K562 (cell line): ENCODE measurements at regions not wholly inside any gene's neighbourhood (a gene's known extent, or its start where the extent isn't known, plus 50 kb on each side); places are given as distances from the start of the nearest gene placed in this dataset.

Experiments used
- ATAC-seq: fragments of 200-7000 bp; cut with Tn5 transposase; 3 replicates; pipeline ENCODE4 v1.9.1; 2020; ENCODE audit warnings: moderate library complexity
- BruUV-seq: library from RNA; stranded (reverse); fragments of 400-500 nt; replicated peaks from 2 replicates; lab custom pipeline; 2021; lab: Mats Ljungman, UMichigan
- CTCF ChIA-PET: fragments of 300-600 bp; formaldehyde crosslinking; extraction: SDS; loops from one replicate; lab custom pipeline; 2021; ENCODE audit warnings: low intra/inter-chr PET ratio; lab: Yijun Ruan, JAX
- POLR2A ChIA-PET: fragments of 300-600, 350-650 bp; sonication (Branson Sonifier 250); formaldehyde crosslinking; extraction: SDS; loops from one replicate; lab custom pipeline; 2021; ENCODE audit warnings: antibody characterized with exemption, inconsistent platforms; lab: Yijun Ruan, JAX
- DNase-seq, 4 experiments: peaks; one replicate each; pipeline versions ENCODE4 v3.0.0 to v3.0.0-alpha.2; 2011 to 2018; ENCODE audit warnings: low spot score in 3 of 4, mixed read lengths in 3 of 4; ENCODE audit errors: extremely low read depth in 1 of 4
- FAIRE-seq: peaks from 2 replicates; lab custom pipeline; 2011; peaks lifted over from hg19 to GRCh38; lab: Jason Lieb, UNC
- H2AFZ ChIP-seq: 2 replicates; pipeline ENCODE4 v1.6.0; 2011; ENCODE audit warnings: low read depth, low read length, control low read depth, inconsistent platforms
- H3K27ac ChIP-seq: fragments of 200-600 bp; 3 replicates; pipeline ENCODE4 v1.8.0; 2011; ENCODE audit warnings: low read depth, mild to moderate bottlenecking, control low read depth, inconsistent platforms, low read length, moderate library complexity, mixed read lengths; ENCODE audit errors: extremely low read depth
- H3K27me3 ChIP-seq, 2 experiments: fragments of 300-600 bp in 1 of 2; 2 replicates in 1 of 2; 3 replicates in 1 of 2; pipeline versions ENCODE4 v1.6.0 to v1.8.0; 2011; ENCODE audit warnings: inconsistent platforms in 2 of 2, low read length in 2 of 2, mild to moderate bottlenecking in 1 of 2, mixed read lengths in 1 of 2, moderate library complexity in 1 of 2; ENCODE audit not compliant: control insufficient read depth in 2 of 2, insufficient read depth in 2 of 2
- H3K36me3 ChIP-seq: fragments of 300-600 bp; 3 replicates; pipeline ENCODE4 v1.8.0; 2011; ENCODE audit warnings: mild to moderate bottlenecking, low read length, inconsistent platforms; ENCODE audit not compliant: control insufficient read depth, insufficient read depth
- H3K4me1 ChIP-seq, 2 experiments: fragments of 200-600 bp in 1 of 2; replicated peaks in 1 of 2; 2 replicates in 1 of 2; 3 replicates in 1 of 2; pipeline versions ENCODE4 v1.5.1 to v1.8.0; 2011; ENCODE audit warnings: inconsistent platforms in 2 of 2, low read length in 2 of 2, mild to moderate bottlenecking in 1 of 2, mixed read lengths in 1 of 2, moderate library complexity in 1 of 2; ENCODE audit not compliant: control insufficient read depth in 2 of 2, insufficient read depth in 2 of 2
- H3K4me2 ChIP-seq: 2 replicates; pipeline ENCODE4 v1.6.1; 2011; ENCODE audit warnings: low read length, control low read depth, inconsistent platforms, mixed read lengths; ENCODE audit not compliant: insufficient read depth
- H3K4me3 ChIP-seq: fragments of 200-600 bp; sonication (generic), shearing (Covaris generic); 2 replicates; pipeline ENCODE4 v1.5.1; 2016; ENCODE audit warnings: control low read depth, inconsistent platforms
- H3K79me2 ChIP-seq: fragments of 200-600 bp; 3 replicates; pipeline ENCODE4 v1.8.0; 2011; ENCODE audit warnings: low read length, inconsistent platforms; ENCODE audit not compliant: control insufficient read depth, insufficient read depth
- H3K9ac ChIP-seq, 2 experiments: 2 replicates each; pipeline versions ENCODE4 v1.6.0 to v1.6.1; 2011; ENCODE audit warnings: low read depth in 2 of 2, low read length in 2 of 2, control low read depth in 1 of 2, inconsistent platforms in 1 of 2, mild to moderate bottlenecking in 1 of 2, mixed read lengths in 1 of 2; ENCODE audit not compliant: insufficient read depth in 1 of 2
- H3K9me1 ChIP-seq: one replicate; pipeline ENCODE4 v1.6.0; 2011; ENCODE audit warnings: inconsistent platforms, mild to moderate bottlenecking, low read length, moderate library complexity; ENCODE audit not compliant: control insufficient read depth, insufficient read depth
- H3K9me3 ChIP-seq: replicated peaks from 2 replicates; pipeline ENCODE4 v1.5.1; 2011; ENCODE audit warnings: low read depth, low read length, inconsistent platforms; ENCODE audit not compliant: control insufficient read depth, insufficient read depth
- H4K20me1 ChIP-seq: replicated peaks from 2 replicates; pipeline ENCODE4 v1.6.1; 2011; ENCODE audit warnings: low read length, inconsistent platforms, mixed read lengths; ENCODE audit not compliant: control insufficient read depth, insufficient read depth
- CSDE1 ChIP-seq, 2 experiments: fragments of 450-650 bp; IDR thresholded peaks; 2 replicates each; pipeline ENCODE4 v1.6.1; 2016; ENCODE audit warnings: mild to moderate bottlenecking in 1 of 2
- DMBX1 ChIP-seq: fragments of 250-450 bp; sonication (Bioruptor Pico); IDR thresholded peaks from 2 replicates; pipeline ENCODE4 v1.8.0; 2022; ENCODE audit warnings: inconsistent platforms, mild to moderate bottlenecking, moderate library complexity, borderline replicate concordance
- FOXK1 ChIP-seq: sonication (generic); formaldehyde crosslinking; IDR thresholded peaks from 2 replicates; pipeline ENCODE4 v1.8.0; 2022; ENCODE audit warnings: missing genetic modification reagents, mild to moderate bottlenecking, borderline replicate concordance
- FOXK2 ChIP-seq, 2 experiments: fragments of 450-650 bp; IDR thresholded peaks in 1 of 2; conservative IDR thresholded peaks in 1 of 2; 2 replicates each; pipeline ENCODE4 v1.6.1; 2016; ENCODE audit warnings: low read depth in 2 of 2, mild to moderate bottlenecking in 1 of 2
- HNRNPL ChIP-seq: fragments of 200-400 bp; formaldehyde crosslinking; IDR thresholded peaks from 2 replicates; pipeline ENCODE4 v1.6.1; 2017; ENCODE audit warnings: low read depth, mild to moderate bottlenecking, low read length
- MED1 ChIP-seq: sonication (generic); formaldehyde crosslinking; IDR thresholded peaks from 2 replicates; pipeline ENCODE4 v1.8.1; 2023; ENCODE audit warnings: missing genetic modification reagents, borderline replicate concordance
- PYGO2 ChIP-seq: fragments of 450-650 bp; IDR thresholded peaks from 2 replicates; pipeline ENCODE4 v1.6.1; 2016; ENCODE audit warnings: mild to moderate bottlenecking, missing genetic modification characterization, moderate library complexity, missing compliant biosample characterization
- SLC30A9 ChIP-seq: fragments of 250-450 bp; sonication (Bioruptor Pico); IDR thresholded peaks from 2 replicates; pipeline ENCODE4 v1.8.0; 2022; ENCODE audit warnings: mild to moderate bottlenecking, moderate library complexity
- SMAD1 ChIP-seq: fragments of 150-350 bp; IDR thresholded peaks from 2 replicates; pipeline ENCODE4 v1.6.1; 2014; ENCODE audit warnings: low read length, low read depth; ENCODE audit not compliant: partially characterized antibody
- SMAD3 ChIP-seq: fragments of 450-650 bp; formaldehyde crosslinking; conservative IDR thresholded peaks from 2 replicates; pipeline ENCODE4 v1.4.0; 2020; ENCODE audit warnings: mild to moderate bottlenecking
- SP1 ChIP-seq: sonication (generic); formaldehyde crosslinking; IDR thresholded peaks from 2 replicates; pipeline ENCODE4 v1.8.1; 2022; ENCODE audit warnings: mild to moderate bottlenecking, missing genetic modification reagents
- ZKSCAN1 ChIP-seq: fragments of 150-350 bp; IDR thresholded peaks from 2 replicates; pipeline ENCODE4 v1.6.1; 2016; ENCODE audit warnings: low read depth, low read length
- ZNF133 ChIP-seq: fragments of 250-450 bp; sonication (Bioruptor Pico); IDR thresholded peaks from 2 replicates; pipeline ENCODE4 v1.4.0; 2020; ENCODE audit warnings: mild to moderate bottlenecking
- ZNF274 ChIP-seq: IDR thresholded peaks from 2 replicates; pipeline ENCODE4 v1.6.1; 2011; ENCODE audit warnings: low read depth, mild to moderate bottlenecking, low read length, moderate library complexity, borderline replicate concordance
- ZSCAN29 ChIP-seq: fragments of 450-650 bp; IDR thresholded peaks from 2 replicates; pipeline ENCODE4 v1.6.1; 2017
- WGBS: fragments of 100-300 bp; shearing (Covaris generic); methylation state at CpG from one replicate; pipeline ENCODE4 v1.1.6; 2016; ENCODE audit warnings: low coverage, mixed read lengths; ENCODE audit not compliant: insufficient coverage; ENCODE audit errors: missing lambda C conversion rate; 5-methylcytosine and 5-hydroxymethylcytosine counted together
- in situ Hi-C: fragments of 300-500 bp; cut with MboI; formaldehyde crosslinking; loops from 4 replicates; pipeline ENCODE4 v1.15.0; 2018; ENCODE audit warnings: inconsistent platforms, mixed read lengths
- intact Hi-C: fragments of 100-400 bp; cut with micrococcal nuclease; formaldehyde crosslinking; loops from 2 replicates; pipeline ENCODE4 v1.14.2; 2022
- TF ChIP-seq, protein P1 (sequence below), 2 experiments: fragments of 450-650 bp in 1 of 2; sonication (generic) in 1 of 2; formaldehyde crosslinking in 1 of 2; IDR thresholded peaks in 1 of 2; conservative IDR thresholded peaks in 1 of 2; 2 replicates each; pipeline versions ENCODE4 v1.6.1 to v1.8.1; 2016 to 2023; ENCODE audit warnings: mild to moderate bottlenecking in 2 of 2, moderate library complexity in 2 of 2, inconsistent platforms in 1 of 2, missing genetic modification reagents in 1 of 2
- TF ChIP-seq, protein P2 (sequence below): fragments of 250-450 bp; sonication (Bioruptor Pico); IDR thresholded peaks from 2 replicates; pipeline ENCODE4 v1.4.0; 2020; ENCODE audit warnings: mild to moderate bottlenecking, moderate library complexity
- TF ChIP-seq, protein P3 (sequence below): fragments of 250-450 bp; sonication (Bioruptor Pico); IDR thresholded peaks from 2 replicates; pipeline ENCODE4 v1.8.0; 2022; ENCODE audit warnings: inconsistent platforms, mild to moderate bottlenecking, moderate library complexity, borderline replicate concordance

DNA sequence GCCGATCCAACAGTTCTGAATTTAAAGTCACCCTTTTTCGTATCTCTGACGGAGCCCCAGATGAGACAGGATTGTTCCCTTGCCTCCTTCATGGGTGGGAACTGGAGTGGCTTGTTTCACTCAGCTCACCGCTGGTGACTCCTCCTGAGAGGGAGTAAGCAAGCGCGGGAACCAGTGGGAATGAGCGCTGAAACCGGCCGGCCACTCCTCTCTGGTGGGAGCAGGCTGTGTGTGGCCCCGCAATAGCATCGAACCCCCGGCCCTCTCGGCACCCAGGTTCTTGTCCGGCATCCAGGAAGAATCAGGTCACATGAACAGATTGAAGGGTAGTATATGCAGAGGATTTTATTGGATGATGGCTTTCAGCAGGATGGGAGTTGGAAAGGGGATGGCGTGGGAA lies 1211.6 kb upstream of the PCDH20 start:
- BruUV-seq: no TSS peak
- CTCF ChIA-PET: no interaction called here
- no peaks in the 10 kb centered on the region for H3K4me1 ChIP-seq
- H3K9me3 ChIP-seq: no peaks in the 10 kb centered on the region
- no peaks in the 10 kb centered on the region for H4K20me1 ChIP-seq
- no peak overlapping the region for H3K4me2 ChIP-seq
- in situ Hi-C loops (no loop called here), intact Hi-C loops (no loop called here)
- no peaks in the 10 kb centered on the region for H3K36me3 ChIP-seq
- H2AFZ ChIP-seq: no peak overlapping the region
- ATAC-seq: no peak
- H3K79me2 ChIP-seq: no peaks in the 10 kb centered on the region
- DNase-seq: no peak
- H3K27me3 ChIP-seq: no peaks in the 10 kb centered on the region
- no peaks in the 10 kb centered on the region for H3K9me1 ChIP-seq
- no peak overlapping the region for H3K27ac ChIP-seq
- no peak overlapping the region for H3K9ac ChIP-seq
- 0% methylated on average over 8 of the region's 15 CpGs for WGBS
- no peak for FAIRE-seq
- no peak overlapping the region for H3K4me3 ChIP-seq
- POLR2A ChIA-PET: no interaction called here
- no peak for TF ChIP-seq SLC30A9 (CRISPR knock-in tag)
- no peak for TF ChIP-seq SMAD3
- no peak for TF ChIP-seq SP1 (CRISPR knock-in tag)
- TF ChIP-seq ZKSCAN1: no peak
- TF ChIP-seq, protein P1, sequence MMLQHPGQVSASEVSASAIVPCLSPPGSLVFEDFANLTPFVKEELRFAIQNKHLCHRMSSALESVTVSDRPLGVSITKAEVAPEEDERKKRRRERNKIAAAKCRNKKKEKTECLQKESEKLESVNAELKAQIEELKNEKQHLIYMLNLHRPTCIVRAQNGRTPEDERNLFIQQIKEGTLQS (IDR thresholded peaks at IDR 0.05): no peak
- TF ChIP-seq, protein P1 (CRISPR knock-in tag; conservative IDR thresholded peaks at IDR 0.05): no peak
- no peak for TF ChIP-seq ZSCAN29
- TF ChIP-seq CSDE1 (IDR thresholded peaks at IDR 0.05): no peak
- TF ChIP-seq PYGO2 (tag): no peak
- no peak for TF ChIP-seq MED1 (CRISPR knock-in tag)
- TF ChIP-seq, protein P2, sequence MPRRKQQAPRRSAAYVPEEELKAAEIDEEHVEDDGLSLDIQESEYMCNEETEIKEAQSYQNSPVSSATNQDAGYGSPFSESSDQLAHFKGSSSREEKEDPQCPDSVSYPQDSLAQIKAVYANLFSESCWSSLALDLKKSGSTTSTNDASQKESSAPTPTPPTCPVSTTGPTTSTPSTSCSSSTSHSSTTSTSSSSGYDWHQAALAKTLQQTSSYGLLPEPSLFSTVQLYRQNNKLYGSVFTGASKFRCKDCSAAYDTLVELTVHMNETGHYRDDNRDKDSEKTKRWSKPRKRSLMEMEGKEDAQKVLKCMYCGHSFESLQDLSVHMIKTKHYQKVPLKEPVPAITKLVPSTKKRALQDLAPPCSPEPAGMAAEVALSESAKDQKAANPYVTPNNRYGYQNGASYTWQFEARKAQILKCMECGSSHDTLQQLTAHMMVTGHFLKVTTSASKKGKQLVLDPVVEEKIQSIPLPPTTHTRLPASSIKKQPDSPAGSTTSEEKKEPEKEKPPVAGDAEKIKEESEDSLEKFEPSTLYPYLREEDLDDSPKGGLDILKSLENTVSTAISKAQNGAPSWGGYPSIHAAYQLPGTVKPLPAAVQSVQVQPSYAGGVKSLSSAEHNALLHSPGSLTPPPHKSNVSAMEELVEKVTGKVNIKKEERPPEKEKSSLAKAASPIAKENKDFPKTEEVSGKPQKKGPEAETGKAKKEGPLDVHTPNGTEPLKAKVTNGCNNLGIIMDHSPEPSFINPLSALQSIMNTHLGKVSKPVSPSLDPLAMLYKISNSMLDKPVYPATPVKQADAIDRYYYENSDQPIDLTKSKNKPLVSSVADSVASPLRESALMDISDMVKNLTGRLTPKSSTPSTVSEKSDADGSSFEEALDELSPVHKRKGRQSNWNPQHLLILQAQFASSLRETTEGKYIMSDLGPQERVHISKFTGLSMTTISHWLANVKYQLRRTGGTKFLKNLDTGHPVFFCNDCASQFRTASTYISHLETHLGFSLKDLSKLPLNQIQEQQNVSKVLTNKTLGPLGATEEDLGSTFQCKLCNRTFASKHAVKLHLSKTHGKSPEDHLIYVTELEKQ (CRISPR knock-in tag): no peak
- TF ChIP-seq, protein P3, sequence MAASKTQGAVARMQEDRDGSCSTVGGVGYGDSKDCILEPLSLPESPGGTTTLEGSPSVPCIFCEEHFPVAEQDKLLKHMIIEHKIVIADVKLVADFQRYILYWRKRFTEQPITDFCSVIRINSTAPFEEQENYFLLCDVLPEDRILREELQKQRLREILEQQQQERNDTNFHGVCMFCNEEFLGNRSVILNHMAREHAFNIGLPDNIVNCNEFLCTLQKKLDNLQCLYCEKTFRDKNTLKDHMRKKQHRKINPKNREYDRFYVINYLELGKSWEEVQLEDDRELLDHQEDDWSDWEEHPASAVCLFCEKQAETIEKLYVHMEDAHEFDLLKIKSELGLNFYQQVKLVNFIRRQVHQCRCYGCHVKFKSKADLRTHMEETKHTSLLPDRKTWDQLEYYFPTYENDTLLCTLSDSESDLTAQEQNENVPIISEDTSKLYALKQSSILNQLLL: no peak
- TF ChIP-seq SMAD1: no peak
- no peak for TF ChIP-seq FOXK2 (conservative IDR thresholded peaks at IDR 0.05 in 1 of 2, IDR thresholded peaks at IDR 0.05 in 1 of 2; ENCODE audit: low read depth in 2 of 2)
- no peak for TF ChIP-seq DMBX1
- TF ChIP-seq ZNF133 (CRISPR knock-in tag): no peak
- no peak for TF ChIP-seq HNRNPL
- no peak for TF ChIP-seq FOXK1 (CRISPR knock-in tag)
- no peak for TF ChIP-seq ZNF274
